ENCODE measurements at regions not wholly inside any gene's neighbourhood (a gene's known extent, or its start where the extent isn't known, plus 50 kb on each side); places are given as distances from the start of the nearest gene placed in this dataset.

GRCh38 chr1:82465024-82465423 lies 664.3 kb downstream of the ADGRL2 start:
- TF ChIP-seq CTCF (IDR thresholded peaks at IDR 0.05) (no peak), POLR2A (IDR thresholded peaks at IDR 0.05) (no peak), POLR2AphosphoS5 (IDR thresholded peaks at IDR 0.05) (no peak)

Data from suprapubic skin (tissue), 4 donors.